GM19043 (cell line): ENCODE measurements at regions not wholly inside any gene's neighbourhood (a gene's known extent, or its start where the extent isn't known, plus 50 kb on each side); places are given as distances from the start of the nearest gene placed in this dataset.

ENCODE experiments used
- ATAC-seq: cut with Tn5 transposase; IDR thresholded peaks from one replicate; pipeline ENCODE4 v1.9.1; 2021; ENCODE audit warnings: low read depth; ENCODE audit not compliant: unreplicated experiment

- ATAC-seq, result no peak
Measured at GRCh38 chr18:34631093-34631966, 78.8 kb upstream of the DTNA start.

DNA sequence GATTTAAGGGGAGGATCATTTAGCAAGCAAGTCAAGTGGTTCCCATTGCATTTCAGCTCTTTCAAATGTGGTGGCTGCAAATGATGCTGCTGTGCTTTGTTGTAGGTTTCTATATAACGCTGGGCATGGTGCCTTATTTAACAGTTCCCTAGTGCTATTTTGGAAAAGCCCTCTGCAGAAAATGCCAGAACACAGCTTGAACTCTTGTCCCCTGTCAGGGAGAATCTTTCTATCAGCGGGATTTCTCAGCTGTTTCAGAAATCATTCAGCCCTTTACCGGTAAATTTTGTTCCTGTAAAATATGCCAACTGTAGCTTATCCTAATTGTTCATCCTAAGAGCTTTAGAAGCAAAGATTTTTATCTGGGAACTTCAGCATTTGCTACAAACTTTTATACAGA is 77.8 kb upstream of the DTNA start:
- no peak for ATAC-seq

DNA sequence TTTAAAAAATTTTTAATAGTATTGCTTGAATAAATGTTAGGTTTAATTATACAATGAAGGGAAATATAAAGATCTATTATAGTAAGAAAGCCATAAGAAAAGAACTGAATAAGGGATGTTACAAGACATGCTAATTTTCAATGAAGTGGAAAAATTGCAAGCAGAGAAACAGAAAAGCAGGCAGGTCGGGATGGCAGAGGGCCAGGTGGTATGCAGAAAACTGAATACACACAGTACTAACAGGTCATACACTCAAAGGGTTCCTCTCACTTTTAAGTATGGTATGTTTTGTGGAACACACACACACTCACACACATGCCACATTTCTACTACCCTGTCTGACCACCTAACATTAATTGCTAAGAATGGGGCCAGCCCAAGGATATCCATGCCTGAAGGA is 76.7 kb upstream of the DTNA start:
- ATAC-seq, result no peak

- ATAC-seq, result no peak
Measured at GRCh38 chr18:34637094-34637801, 72.8 kb upstream of the DTNA start.

DNA sequence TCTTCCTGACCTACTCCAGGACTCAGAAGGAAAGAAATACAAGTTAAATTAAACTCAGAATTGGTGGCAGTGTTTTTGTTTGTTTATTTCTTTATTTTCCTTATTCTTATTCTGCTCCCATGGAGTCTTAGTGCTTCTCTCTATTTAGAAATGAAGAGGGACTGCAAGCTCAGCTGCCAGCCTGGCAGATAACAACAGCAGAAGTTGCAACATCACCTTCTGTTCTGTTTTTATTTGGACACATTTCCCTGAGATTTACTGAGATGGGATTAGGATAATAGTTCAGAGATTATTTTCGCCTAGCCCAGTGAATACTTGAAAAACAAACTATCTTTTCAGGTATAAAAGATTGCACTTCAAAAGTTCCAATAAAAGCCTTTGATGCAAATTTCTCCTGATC is 70.4 kb upstream of the DTNA start:
- ATAC-seq, result no peak

DNA sequence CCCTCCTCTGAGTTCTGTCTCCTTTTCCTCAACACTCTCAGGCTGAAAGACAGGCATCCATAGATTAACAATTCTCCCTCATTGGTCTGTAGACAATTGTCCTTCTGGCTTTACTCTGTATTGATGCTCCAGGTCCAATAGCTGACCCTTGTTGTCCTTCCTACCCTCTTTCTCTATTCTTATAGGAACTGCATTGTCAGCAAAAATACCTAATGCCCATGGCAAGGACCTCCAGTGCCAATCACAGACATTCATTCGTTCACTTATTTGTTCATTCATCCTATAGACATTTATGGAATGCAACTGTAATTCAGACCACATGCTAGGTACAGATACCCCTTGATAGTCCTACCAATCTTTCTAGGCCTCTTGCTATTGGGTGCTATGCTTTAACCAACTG is 69.8 kb upstream of the DTNA start:
- ATAC-seq, result no peak

DNA sequence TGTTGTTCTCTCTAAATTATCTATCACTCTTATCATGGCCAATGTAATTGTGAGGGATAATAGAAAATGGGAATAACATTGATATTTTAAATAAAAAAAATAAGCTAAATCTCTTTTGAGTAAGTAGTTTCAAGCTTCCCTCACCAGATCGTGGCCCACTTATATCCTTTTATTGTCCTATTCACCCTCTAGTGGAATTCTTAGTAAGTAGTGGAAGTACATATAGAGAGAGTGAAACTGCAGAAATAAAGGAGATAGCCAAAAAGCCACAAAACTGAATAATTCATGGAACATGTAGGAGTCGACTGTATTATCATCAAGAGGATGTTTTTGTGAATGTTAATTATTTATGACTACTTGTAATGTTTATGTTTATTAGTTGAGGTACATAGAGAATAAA is 66.1 kb upstream of the DTNA start:
- ATAC-seq, result no peak

- ATAC-seq, result no peak
Measured at GRCh38 chr18:34647251-34647650, 62.8 kb upstream of the DTNA start.

DNA sequence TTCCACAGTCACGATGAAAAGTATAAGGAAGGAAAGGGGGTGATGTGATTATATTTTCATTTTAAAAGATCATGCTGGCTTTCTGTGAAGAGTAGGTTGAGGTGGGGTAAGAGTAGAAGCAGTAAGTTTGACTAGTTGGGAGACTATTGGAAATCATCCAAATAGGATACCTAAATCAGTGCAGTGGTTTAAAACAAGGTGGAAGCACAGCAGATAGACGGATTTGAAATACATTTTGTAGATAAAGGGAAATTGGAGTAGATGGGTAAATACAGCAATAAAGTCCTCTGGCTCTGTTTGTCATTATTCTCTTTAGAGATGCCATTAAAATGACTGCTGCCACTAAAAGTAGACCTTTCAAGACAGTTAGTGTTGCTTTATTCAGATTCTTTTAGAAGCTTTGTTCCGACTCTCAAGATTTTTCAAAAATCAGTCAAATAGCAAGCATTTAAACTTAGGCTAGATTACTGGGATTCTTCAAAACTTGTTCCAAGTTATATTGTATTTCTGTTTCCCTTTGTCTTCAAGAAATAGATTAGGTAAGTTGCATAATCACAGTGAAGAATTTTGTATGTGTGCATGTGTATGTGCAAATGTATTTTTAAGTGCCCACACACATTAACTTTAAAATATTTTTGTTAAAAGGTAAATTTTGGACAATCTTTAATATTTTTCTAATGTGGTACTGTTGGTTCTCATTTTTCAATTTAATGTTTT is 61.7 kb upstream of the DTNA start:
- ATAC-seq, result no peak

GRCh38 chr18:34649080-34649479 is 61.0 kb upstream of the DTNA start:
- no peak for ATAC-seq

DNA sequence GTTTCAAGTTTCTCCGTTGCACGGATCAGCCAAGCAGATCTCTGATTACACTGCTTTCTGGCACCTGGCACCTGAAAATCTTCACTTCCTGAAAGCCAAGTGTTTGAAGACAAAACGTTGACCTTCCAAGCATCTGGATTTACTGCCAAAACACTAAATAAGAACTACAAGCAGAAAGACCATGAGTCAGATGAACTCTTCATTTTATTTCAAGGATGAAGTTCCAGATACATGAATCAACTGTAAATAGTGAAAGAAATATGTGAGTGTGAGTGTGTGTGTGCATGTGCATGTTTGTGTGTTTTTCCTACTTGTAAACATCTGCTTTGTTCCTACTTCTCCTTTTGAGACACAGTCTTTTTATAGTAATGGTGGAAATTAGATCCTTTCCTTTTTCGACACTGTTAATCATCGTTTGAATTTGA is 60.0 kb upstream of the DTNA start:
- no peak for ATAC-seq

GRCh38 chr18:34651586-34652369 is 58.3 kb upstream of the DTNA start:
- no peak for ATAC-seq

- ATAC-seq, result no peak
Measured at GRCh38 chr18:34655131-34655530, 55.0 kb upstream of the DTNA start.

- ATAC-seq, result no peak
Measured at GRCh38 chr18:34657860-34658500, 52.1 kb upstream of the DTNA start.

DNA sequence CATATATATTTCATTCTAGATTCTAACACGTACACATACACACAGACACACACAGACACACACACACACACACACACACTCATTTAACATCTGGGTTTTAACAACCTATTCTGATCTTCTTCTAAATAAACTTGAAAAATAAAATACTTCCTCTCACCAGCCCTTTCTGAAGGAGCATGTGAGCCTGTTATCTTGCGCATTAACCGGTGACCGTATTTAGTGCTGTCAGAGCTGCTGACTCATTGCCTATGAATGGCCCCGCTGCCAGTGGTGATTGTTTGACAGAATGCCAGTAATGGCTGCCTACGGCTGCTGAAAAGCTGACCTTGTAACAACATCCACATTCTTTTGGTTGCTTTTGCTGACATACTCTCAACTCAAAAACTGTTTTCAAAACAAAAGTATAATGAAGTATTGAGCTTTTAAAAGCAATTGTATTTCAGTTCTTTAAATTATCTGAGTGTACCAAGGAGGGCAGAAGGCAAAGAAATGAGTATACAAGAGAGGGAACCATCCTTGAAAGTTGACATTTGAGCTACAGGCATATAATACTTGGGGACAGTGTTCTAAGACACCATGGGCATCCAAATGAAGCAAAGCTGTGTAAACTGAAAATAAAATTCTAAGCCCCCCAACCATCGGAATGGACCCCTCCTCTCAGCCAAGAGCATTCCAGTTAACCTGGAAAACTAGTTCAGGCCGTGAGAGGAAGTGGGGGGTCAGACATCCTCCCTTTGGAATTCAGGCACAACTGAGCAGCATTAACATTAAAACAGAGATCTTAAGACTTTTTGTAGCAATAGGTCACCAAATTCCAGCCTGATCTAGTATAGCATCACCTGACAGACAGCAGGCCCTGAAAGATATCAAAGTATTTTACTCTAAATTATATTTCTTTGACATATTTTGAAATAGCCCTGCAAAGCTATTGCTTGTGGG is 50.2 kb upstream of the DTNA start:
- ATAC-seq, result no peak
